ENCODE measurements at regions not wholly inside any gene's neighbourhood (a gene's known extent, or its start where the extent isn't known, plus 50 kb on each side); places are given as distances from the start of the nearest gene placed in this dataset.

GRCh38 chr2:38131676-38132075 lies 55.7 kb upstream of the CYP1B1 start:
- Histone ChIP-seq H3K79me1 (ENCODE audit: insufficient read depth, low read depth, low read length, poor library complexity, severe bottlenecking) (no peaks in the 10 kb centered on the region), H3K27me3 (ENCODE audit: insufficient read depth, low read length) (no peaks in the 10 kb centered on the region), H2AFZ (ENCODE audit: low read length) (no peak overlapping the region), H3K4me2 (ENCODE audit: insufficient read depth, insufficient read length, low read length) (no peak overlapping the region), H2AK5ac (ENCODE audit: insufficient read length, low read length) (no peak overlapping the region), H4K8ac (replicated peaks; ENCODE audit: insufficient read length, low read depth, low read length) (no peak overlapping the region), H3K4me1 (ENCODE audit: insufficient read depth, low read length) (no peaks in the 10 kb centered on the region), H2BK120ac (ENCODE audit: low read depth, low read length, poor library complexity, severe bottlenecking) (no peak overlapping the region), H3K56ac (ENCODE audit: insufficient read length, low read depth, low read length) (no peak overlapping the region), H3K79me2 (ENCODE audit: insufficient read depth, low read length) (no peaks in the 10 kb centered on the region), H2BK12ac (ENCODE audit: insufficient read length, low read depth, low read length) (no peak overlapping the region), H3K4ac (ENCODE audit: low read depth, low read length) (no peak overlapping the region), H3K23me2 (ENCODE audit: insufficient read length, low read depth, low read length, poor library complexity, severe bottlenecking) (no peaks in the 10 kb centered on the region), H4K91ac (ENCODE audit: insufficient read length, low read depth, low read length) (no peak overlapping the region), H2BK20ac (ENCODE audit: low read depth, low read length, poor library complexity, severe bottlenecking) (no peak overlapping the region), H2BK5ac (ENCODE audit: insufficient read length, low read length) (no peak overlapping the region), H3K23ac (ENCODE audit: insufficient read length, low read depth, low read length) (no peak overlapping the region), H3K18ac (ENCODE audit: insufficient read length, low read depth, low read length) (no peak overlapping the region), H3K9ac (ENCODE audit: extremely low read depth, insufficient read length, low read length) (no peak overlapping the region), H3K14ac (ENCODE audit: insufficient read depth, low read length) (no peak overlapping the region), H3K27ac (ENCODE audit: insufficient read length, low read depth, low read length) (no peak overlapping the region), H4K20me1 (ENCODE audit: control insufficient read depth, insufficient read depth, insufficient read length) (no peaks in the 10 kb centered on the region), H4K5ac (ENCODE audit: insufficient read length, low read depth, low read length) (no peak overlapping the region), H2BK15ac (ENCODE audit: low read depth, low read length) (no peak overlapping the region), H3T11ph (ENCODE audit: low read length) (no peak overlapping the region), H3K9me3 (ENCODE audit: control insufficient read depth, low read depth, low read length) (peaks cover 10% of the 10 kb centered on the region)
- Mint-ChIP-seq H3K27me3 (ENCODE audit: low read depth) (peaks cover 3% of the 10 kb centered on the region), H3K4me1 (no peaks in the 10 kb centered on the region), H3K36me3 (ENCODE audit: insufficient read depth in 1 of 3, low read depth in 3 of 3) (peaks cover 14 to 22% (median 15%) of the 10 kb centered on the region in 3 experiments), H3K9me3 (peaks cover 22% of the 10 kb centered on the region in 2 experiments), H3K4me3 (no peak overlapping the region), H3K27ac (no peak overlapping the region)
- DNase-seq = no peak
- no CpG with 5 or more reads among the region's 2 CpGs for WGBS (ENCODE audit: extremely low coverage, insufficient read length, low lambda C conversion rate)
- TF ChIP-seq CTCF (conservative IDR thresholded peaks at IDR 0.05) = no peak
